HUDEP-2 (cell line): ENCODE measurements at regions not wholly inside any gene's neighbourhood (a gene's known extent, or its start where the extent isn't known, plus 50 kb on each side); places are given as distances from the start of the nearest gene placed in this dataset.

Experiments used
- DNase-seq, 76 experiments: peaks; one replicate each; lab custom pipeline; 2025; ENCODE audit not compliant: unreplicated experiment in 76 of 76; lab: John Stamatoyannopoulos, UW

GRCh38 chr20:39398656-39399055, 436.5 kb downstream of the DHX35 start:
- no peak for DNase-seq

GRCh38 chr20:39397646-39398045, 435.5 kb downstream of the DHX35 start:
- DNase-seq, result no peak

GRCh38 chr20:39395478-39396291, 433.5 kb downstream of the DHX35 start:
- DNase-seq, result no peak

- no peak for DNase-seq
These were observed 432.3 kb downstream of the DHX35 start for GRCh38 chr20:39394461-39394860.

GRCh38 chr20:39390186-39390585, 428.0 kb downstream of the DHX35 start:
- DNase-seq, result no peak

GRCh38 chr20:39381595-39381994, 419.5 kb downstream of the DHX35 start:
- DNase-seq, result no peak

- DNase-seq, result no peak
These were observed 416.6 kb downstream of the DHX35 start for GRCh38 chr20:39378776-39379175.

GRCh38 chr20:39376788-39377187, 414.6 kb downstream of the DHX35 start:
- DNase-seq, result no peak

GRCh38 chr20:39364320-39364719, 402.2 kb downstream of the DHX35 start:
- DNase-seq, result no peak

- no peak for DNase-seq
These were observed 398.0 kb downstream of the DHX35 start for GRCh38 chr20:39359981-39360620.

GRCh38 chr20:39358052-39358451, 395.9 kb downstream of the DHX35 start:
- DNase-seq, result no peak

GRCh38 chr20:39356908-39357307, 394.8 kb downstream of the DHX35 start:
- DNase-seq, result no peak

GRCh38 chr20:39349240-39349639, 387.1 kb downstream of the DHX35 start:
- DNase-seq, result no peak

- no peak for DNase-seq
These were observed 385.5 kb downstream of the DHX35 start for GRCh38 chr20:39347626-39348025.

GRCh38 chr20:39342463-39342862, 380.3 kb downstream of the DHX35 start:
- DNase-seq, result no peak

GRCh38 chr20:39338469-39339376, 376.6 kb downstream of the DHX35 start:
- DNase-seq, result no peak

- no peak for DNase-seq
These were observed 371.1 kb downstream of the DHX35 start for GRCh38 chr20:39333211-39333610.

GRCh38 chr20:39328347-39328746, 366.2 kb downstream of the DHX35 start:
- DNase-seq, result no peak

GRCh38 chr20:39326050-39326449, 363.9 kb downstream of the DHX35 start:
- no peak for DNase-seq

- DNase-seq, result no peak
These were observed 356.8 kb downstream of the DHX35 start for GRCh38 chr20:39318911-39319310.

GRCh38 chr20:39312676-39313075, 350.5 kb downstream of the DHX35 start:
- no peak for DNase-seq
